ENCODE measurements at regions not wholly inside any gene's neighbourhood (a gene's known extent, or its start where the extent isn't known, plus 50 kb on each side); places are given as distances from the start of the nearest gene placed in this dataset.

DNA sequence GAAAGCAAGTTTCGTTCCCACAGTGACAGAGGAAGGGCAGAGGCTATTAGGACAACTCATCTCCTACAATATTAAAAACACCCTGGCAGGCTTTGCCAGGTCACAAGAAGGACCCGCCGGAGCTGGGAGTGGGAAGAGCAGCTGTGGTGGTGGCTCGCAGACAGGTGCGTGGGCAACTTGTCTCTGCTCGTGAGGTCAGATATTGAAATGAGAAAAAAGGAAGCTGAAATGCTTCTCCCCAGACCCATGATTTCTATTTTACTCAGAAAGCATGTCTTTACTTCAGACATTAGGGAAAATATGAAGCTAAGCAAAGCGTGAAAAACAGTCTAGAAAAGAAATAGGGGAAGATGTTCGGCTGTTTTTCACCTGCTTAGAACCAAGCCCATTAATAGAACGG, 166.3 kb upstream of the EEF1E1 start:
- Histone ChIP-seq H3K4me3 (no peak overlapping the region), H3K79me2 (ENCODE audit: insufficient read depth) (no peaks in the 10 kb centered on the region), H3K4me1 (ENCODE audit: insufficient read depth) (no peaks in the 10 kb centered on the region), H3K9me3 (ENCODE audit: low read depth) (no peaks in the 10 kb centered on the region), H3K9ac (no peak overlapping the region), H3K27me3 (replicated peaks; ENCODE audit: insufficient read depth) (no peaks in the 10 kb centered on the region), H4K20me1 (ENCODE audit: insufficient read depth) (no peaks in the 10 kb centered on the region), H2AFZ (no peak overlapping the region), H3K4me2 (ENCODE audit: unreplicated experiment) (no peak overlapping the region), H3K27ac (no peak overlapping the region), H3K36me3 (ENCODE audit: low read depth) (no peaks in the 10 kb centered on the region), H3K9me2 (ENCODE audit: insufficient read depth) (no peaks in the 10 kb centered on the region), H3F3A (ENCODE audit: insufficient read depth) (no peaks in the 10 kb centered on the region)
- in situ Hi-C loops (cut with MboI) = no loop called here
- WGBS, 2 experiments (ENCODE audit: low coverage in 1 of 2, low lambda C conversion rate in 2 of 2, missing lambda C conversion rate in 2 of 2) = 44 to 46% methylated on average over 9 of the region's 9 CpGs
- no peak for DNase-seq
- TF ChIP-seq EZH2phosphoT487 (IDR thresholded peaks at IDR 0.05; ENCODE audit: insufficient read depth, low read depth) (no peak), EZH2 (IDR thresholded peaks at IDR 0.05; ENCODE audit: insufficient read depth, poor library complexity, severe bottlenecking) (no peak)

GRCh38 chr6:8268156-8268555, 165.8 kb upstream of the EEF1E1 start:
- Histone ChIP-seq H3K9ac (no peak overlapping the region), H2AFZ (no peak overlapping the region), H3K36me3 (ENCODE audit: low read depth) (no peaks in the 10 kb centered on the region), H3K9me3 (ENCODE audit: low read depth) (no peaks in the 10 kb centered on the region), H4K20me1 (ENCODE audit: insufficient read depth) (no peaks in the 10 kb centered on the region), H3K4me3 (no peak overlapping the region), H3F3A (ENCODE audit: insufficient read depth) (no peaks in the 10 kb centered on the region), H3K79me2 (ENCODE audit: insufficient read depth) (no peaks in the 10 kb centered on the region), H3K4me2 (ENCODE audit: unreplicated experiment) (no peak overlapping the region), H3K9me2 (ENCODE audit: insufficient read depth) (no peaks in the 10 kb centered on the region), H3K4me1 (ENCODE audit: insufficient read depth) (no peaks in the 10 kb centered on the region), H3K27ac (no peak overlapping the region), H3K27me3 (replicated peaks; ENCODE audit: insufficient read depth) (no peaks in the 10 kb centered on the region)
- DNase-seq = no peak
- no peak for TF ChIP-seq EZH2phosphoT487 (IDR thresholded peaks at IDR 0.05; ENCODE audit: insufficient read depth, low read depth)
- TF ChIP-seq EZH2 (IDR thresholded peaks at IDR 0.05; ENCODE audit: insufficient read depth, poor library complexity, severe bottlenecking) = no peak
- in situ Hi-C loops (cut with MboI) = no loop called here
- 0 to 10% methylated on average over 1 of the region's 1 CpG for WGBS, 2 experiments (ENCODE audit: low coverage in 1 of 2, low lambda C conversion rate in 2 of 2, missing lambda C conversion rate in 2 of 2)

DNA sequence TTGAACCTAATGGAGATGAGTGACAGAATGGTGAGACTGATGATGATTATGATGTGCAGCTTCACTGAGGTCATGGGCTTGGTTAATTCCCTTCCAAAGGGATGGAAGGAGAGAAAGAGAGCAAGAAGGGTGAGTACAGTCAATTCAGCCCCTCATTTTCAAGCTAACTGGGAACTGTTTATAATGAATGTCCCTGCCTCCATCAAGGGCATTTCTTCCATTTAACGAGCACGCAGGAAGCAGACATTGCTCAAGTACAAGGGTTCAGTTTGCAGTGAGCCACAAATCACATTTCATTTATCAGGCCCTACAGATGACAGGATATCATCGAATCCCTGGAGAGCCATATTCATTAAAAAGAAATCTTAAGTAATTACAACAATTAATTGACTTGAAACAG, 158.3 kb upstream of the EEF1E1 start:
- Histone ChIP-seq H3K27me3 (replicated peaks; ENCODE audit: insufficient read depth) (no peaks in the 10 kb centered on the region), H4K20me1 (ENCODE audit: insufficient read depth) (no peaks in the 10 kb centered on the region), H3K27ac (no peak overlapping the region), H3K9me2 (ENCODE audit: insufficient read depth) (no peaks in the 10 kb centered on the region), H3K79me2 (ENCODE audit: insufficient read depth) (no peaks in the 10 kb centered on the region), H3K4me3 (no peak overlapping the region), H2AFZ (no peak overlapping the region), H3K4me1 (ENCODE audit: insufficient read depth) (no peaks in the 10 kb centered on the region), H3K9ac (no peak overlapping the region), H3K9me3 (ENCODE audit: low read depth) (no peaks in the 10 kb centered on the region), H3K36me3 (ENCODE audit: low read depth) (no peaks in the 10 kb centered on the region), H3K4me2 (ENCODE audit: unreplicated experiment) (no peak overlapping the region), H3F3A (ENCODE audit: insufficient read depth) (no peaks in the 10 kb centered on the region)
- whole genome bisulfite sequencing, 2 experiments (ENCODE audit: low coverage in 1 of 2, low lambda C conversion rate in 2 of 2, missing lambda C conversion rate in 2 of 2) = 6 to 7% methylated on average over 3 of the region's 3 CpGs
- in situ Hi-C loops (cut with MboI) = no loop called here
- no peak for TF ChIP-seq EZH2 (IDR thresholded peaks at IDR 0.05; ENCODE audit: insufficient read depth, poor library complexity, severe bottlenecking)
- TF ChIP-seq EZH2phosphoT487 (IDR thresholded peaks at IDR 0.05; ENCODE audit: insufficient read depth, low read depth) = no peak
- DNase-seq = no peak

DNA sequence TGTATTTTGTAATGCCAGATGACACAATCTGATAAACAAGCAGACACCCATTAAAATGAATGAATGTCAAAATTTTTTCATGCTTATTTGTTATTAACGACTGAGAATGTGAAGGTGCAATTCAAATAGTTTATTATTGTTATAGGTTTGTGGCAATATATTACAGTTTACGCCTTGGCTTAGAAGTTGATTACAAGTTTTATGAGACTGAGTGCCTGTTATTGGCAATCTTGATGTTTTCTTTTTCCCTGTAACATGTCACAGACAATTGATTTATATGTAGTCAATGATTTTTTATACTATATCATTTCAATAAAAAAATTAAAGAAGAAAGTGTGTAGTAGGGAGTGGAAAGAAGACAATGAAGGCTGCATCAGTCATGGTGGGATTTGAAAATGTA, 144.1 kb upstream of the EEF1E1 start:
- Histone ChIP-seq H4K20me1 (ENCODE audit: insufficient read depth) (no peaks in the 10 kb centered on the region), H3K4me3 (no peak overlapping the region), H3K36me3 (ENCODE audit: low read depth) (no peaks in the 10 kb centered on the region), H3K9me2 (ENCODE audit: insufficient read depth) (no peaks in the 10 kb centered on the region), H2AFZ (no peak overlapping the region), H3K4me1 (ENCODE audit: insufficient read depth) (peaks cover 6% of the 10 kb centered on the region; the same call in 1 of the 2 replicates), H3K9me3 (ENCODE audit: low read depth) (no peaks in the 10 kb centered on the region), H3K27me3 (replicated peaks; ENCODE audit: insufficient read depth) (peaks cover 7% of the 10 kb centered on the region), H3K27ac (no peak overlapping the region), H3K79me2 (ENCODE audit: insufficient read depth) (no peaks in the 10 kb centered on the region), H3K4me2 (ENCODE audit: unreplicated experiment) (no peak overlapping the region), H3F3A (ENCODE audit: insufficient read depth) (no peaks in the 10 kb centered on the region), H3K9ac (no peak overlapping the region)
- in situ Hi-C loops (cut with MboI) = no loop called here
- TF ChIP-seq EZH2phosphoT487 (IDR thresholded peaks at IDR 0.05; ENCODE audit: insufficient read depth, low read depth) (no peak), EZH2 (IDR thresholded peaks at IDR 0.05; ENCODE audit: insufficient read depth, poor library complexity, severe bottlenecking) (no peak)
- 36 to 45% methylated on average over 2 of the region's 2 CpGs for whole genome bisulfite sequencing, 2 experiments (ENCODE audit: low coverage in 1 of 2, low lambda C conversion rate in 2 of 2, missing lambda C conversion rate in 2 of 2)
- no peak for DNase-seq

DNA sequence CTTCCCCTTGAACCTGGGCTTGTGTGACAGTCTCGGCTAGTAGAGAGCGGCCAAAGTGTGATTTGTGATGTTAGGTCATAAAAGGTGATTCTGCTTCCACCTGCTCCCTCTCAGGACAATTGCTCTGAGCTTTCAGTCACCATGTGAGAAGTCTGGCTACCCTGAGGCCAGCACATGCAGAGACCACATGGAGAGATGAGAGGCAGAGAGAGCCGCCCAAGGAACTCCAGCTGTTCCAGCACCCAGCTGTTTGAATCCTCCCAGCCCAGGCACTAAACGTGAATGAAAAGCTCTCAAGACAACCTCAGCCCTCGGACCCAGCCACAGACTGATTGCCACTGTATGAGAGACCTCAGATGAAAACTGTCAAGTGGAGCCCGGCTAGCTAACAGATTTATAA, 143.4 kb upstream of the EEF1E1 start:
- Histone ChIP-seq H3K9me3 (ENCODE audit: low read depth) (no peaks in the 10 kb centered on the region), H4K20me1 (ENCODE audit: insufficient read depth) (no peaks in the 10 kb centered on the region), H3K27ac (no peak overlapping the region), H3F3A (ENCODE audit: insufficient read depth) (no peaks in the 10 kb centered on the region), H3K4me1 (ENCODE audit: insufficient read depth) (peaks cover 6% of the 10 kb centered on the region; the same call in 1 of the 2 replicates), H3K9ac (no peak overlapping the region), H2AFZ (no peak overlapping the region), H3K4me2 (ENCODE audit: unreplicated experiment) (no peak overlapping the region), H3K27me3 (replicated peaks; ENCODE audit: insufficient read depth) (peaks cover 13% of the 10 kb centered on the region), H3K9me2 (ENCODE audit: insufficient read depth) (no peaks in the 10 kb centered on the region), H3K36me3 (ENCODE audit: low read depth) (no peaks in the 10 kb centered on the region), H3K79me2 (ENCODE audit: insufficient read depth) (no peaks in the 10 kb centered on the region), H3K4me3 (no peak overlapping the region)
- in situ Hi-C loops (cut with MboI) = no loop called here
- 9 to 14% methylated on average over 6 of the region's 6 CpGs for whole genome bisulfite sequencing, 2 experiments (ENCODE audit: low coverage in 1 of 2, low lambda C conversion rate in 2 of 2, missing lambda C conversion rate in 2 of 2)
- no peak for DNase-seq
- no peak for TF ChIP-seq EZH2 (IDR thresholded peaks at IDR 0.05; ENCODE audit: insufficient read depth, poor library complexity, severe bottlenecking)
- no peak for TF ChIP-seq EZH2phosphoT487 (IDR thresholded peaks at IDR 0.05; ENCODE audit: insufficient read depth, low read depth)
